ENCODE measurements at regions not wholly inside any gene's neighbourhood (a gene's known extent, or its start where the extent isn't known, plus 50 kb on each side); places are given as distances from the start of the nearest gene placed in this dataset.

GRCh38 chr17:55632236-55632635, 90.4 kb downstream of the TMEM100 start:
- TF ChIP-seq POLR2A (IDR thresholded peaks at IDR 0.05) (no peak), CTCF (IDR thresholded peaks at IDR 0.05) (no peak)
